Endothelial cell of umbilical vein (primary cell): ENCODE measurements at regions not wholly inside any gene's neighbourhood (a gene's known extent, or its start where the extent isn't known, plus 50 kb on each side); places are given as distances from the start of the nearest gene placed in this dataset.
A peak's percentile ranks its signal among the peaks of the same experiment; 100 is the strongest.

Experiments used
- BruUV-seq: library from RNA; stranded (reverse); fragments of 400-500 nt; replicated peaks from 2 replicates; lab custom pipeline; 2021; lab: Mats Ljungman, UMichigan
- CTCF ChIA-PET: fragments of 300-600, 350-600 bp; sonication (Branson Sonifier 250); formaldehyde crosslinking; loops from one replicate; lab custom pipeline; 2021; ENCODE audit warnings: antibody characterized with exemption, inconsistent platforms; lab: Charles Lee
- POLR2A ChIA-PET: fragments of 300-600, 350-600 bp; sonication (Branson Sonifier 250); formaldehyde crosslinking; loops from one replicate; lab custom pipeline; 2021; ENCODE audit warnings: antibody characterized with exemption, inconsistent platforms; lab: Charles Lee
- DNase-seq: peaks from one replicate; pipeline ENCODE4 v3.0.0-alpha.2; 2011; ENCODE audit warnings: low read depth, low spot score
- FAIRE-seq: peaks from 2 replicates; lab custom pipeline; 2011; peaks lifted over from hg19 to GRCh38; lab: Jason Lieb, UNC
- H2AFZ ChIP-seq: 2 replicates; pipeline ENCODE4 v1.6.0; 2012; ENCODE audit warnings: low read depth, low read length, control low read depth, inconsistent platforms
- H3K27ac ChIP-seq: 2 replicates; pipeline ENCODE4 v1.5.1; 2011; ENCODE audit warnings: low read depth, mild to moderate bottlenecking, control low read depth, low read length, moderate library complexity; ENCODE audit not compliant: insufficient read depth
- H3K27me3 ChIP-seq, 2 experiments: 2 replicates each; pipeline versions ENCODE4 v1.6.0 to v1.6.1; 2011; ENCODE audit warnings: low read length in 2 of 2, mixed read lengths in 1 of 2; ENCODE audit not compliant: control insufficient read depth in 2 of 2, insufficient read depth in 2 of 2
- H3K36me3 ChIP-seq, 2 experiments: 2 replicates in 1 of 2; 3 replicates in 1 of 2; pipeline ENCODE4 v1.5.1; 2011; ENCODE audit warnings: low read length in 2 of 2, mild to moderate bottlenecking in 1 of 2, moderate library complexity in 1 of 2; ENCODE audit not compliant: control insufficient read depth in 2 of 2, insufficient read depth in 2 of 2; ENCODE audit errors: extremely low read depth in 1 of 2
- H3K4me1 ChIP-seq: 3 replicates; pipeline ENCODE4 v1.5.1; 2011; ENCODE audit warnings: mild to moderate bottlenecking, low read length; ENCODE audit not compliant: control insufficient read depth, insufficient read depth; ENCODE audit errors: extremely low read depth
- H3K4me2 ChIP-seq: 2 replicates; pipeline ENCODE4 v1.6.1; 2011; ENCODE audit warnings: low read length, control low read depth, mixed read lengths; ENCODE audit not compliant: insufficient read depth
- H3K4me3 ChIP-seq, 3 experiments: fragments of 200-600 bp in 1 of 3; sonication (generic), shearing (Covaris generic) in 1 of 3; replicated peaks in 1 of 3; 2 replicates each; pipeline ENCODE4 v1.5.1; 2011 to 2016; ENCODE audit warnings: control low read depth in 3 of 3, low read length in 3 of 3, mild to moderate bottlenecking in 2 of 3, inconsistent platforms in 1 of 3, low read depth in 1 of 3, moderate library complexity in 1 of 3; ENCODE audit not compliant: insufficient read depth in 1 of 3
- H3K79me2 ChIP-seq: 2 replicates; pipeline ENCODE4 v1.6.0; 2012; ENCODE audit warnings: low read length, inconsistent platforms; ENCODE audit not compliant: control insufficient read depth, insufficient read depth
- H3K9ac ChIP-seq: replicated peaks from 2 replicates; pipeline ENCODE3; 2011; ENCODE audit warnings: low read length, control low read depth; ENCODE audit not compliant: insufficient read depth; ENCODE audit errors: extremely low read depth
- H3K9me1 ChIP-seq: replicated peaks from 3 replicates; pipeline ENCODE4 v1.6.0; 2011; ENCODE audit warnings: mild to moderate bottlenecking, low read length; ENCODE audit not compliant: control insufficient read depth, insufficient read depth; ENCODE audit errors: extremely low read depth
- H3K9me3 ChIP-seq: replicated peaks from 2 replicates; pipeline ENCODE4 v1.5.1; 2012; ENCODE audit warnings: low read length, inconsistent platforms; ENCODE audit not compliant: control insufficient read depth, insufficient read depth
- H4K20me1 ChIP-seq: replicated peaks from 2 replicates; pipeline ENCODE3; 2011; ENCODE audit warnings: mild to moderate bottlenecking, low read length; ENCODE audit not compliant: control insufficient read depth, insufficient read depth; ENCODE audit errors: extremely low read depth
- EZH2 ChIP-seq: IDR thresholded peaks from 2 replicates; pipeline ENCODE4 v1.6.1; 2012; ENCODE audit warnings: borderline replicate concordance, low read depth, mild to moderate bottlenecking, moderate library complexity, low read length, inconsistent platforms; ENCODE audit not compliant: severe bottlenecking
- FOS ChIP-seq: IDR thresholded peaks from 2 replicates; pipeline ENCODE4 v1.6.1; 2011; ENCODE audit warnings: mild to moderate bottlenecking, low read length, moderate library complexity, borderline replicate concordance; ENCODE audit not compliant: insufficient read depth
- GATA2 ChIP-seq: IDR thresholded peaks from 2 replicates; pipeline ENCODE4 v1.7.0; 2011; ENCODE audit warnings: low read depth, mild to moderate bottlenecking, moderate library complexity, mixed read lengths, low read length; ENCODE audit not compliant: insufficient read length, insufficient read depth
- JUN ChIP-seq: IDR thresholded peaks from 2 replicates; pipeline ENCODE4 v1.6.1; 2011; ENCODE audit warnings: borderline replicate concordance, low read depth; ENCODE audit not compliant: insufficient read length, insufficient read depth
- MYC ChIP-seq: IDR thresholded peaks from one replicate; pipeline ENCODE4 v1.6.1; 2011; ENCODE audit warnings: mild to moderate bottlenecking, low read depth, low read length
- POLR2A ChIP-seq: IDR thresholded peaks from 2 replicates; pipeline ENCODE4 v1.6.1; 2012; ENCODE audit warnings: low read depth, mild to moderate bottlenecking, control low read depth, low read length
- POLR2AphosphoS5 ChIP-seq: IDR thresholded peaks from 2 replicates; pipeline ENCODE4 v1.6.1; 2012; ENCODE audit warnings: low read depth, mild to moderate bottlenecking, control low read depth, low read length, moderate library complexity; ENCODE audit not compliant: insufficient read depth
- dilution Hi-C: fragments of 300-500 bp; cut with MboI; formaldehyde crosslinking; loops from one replicate; pipeline ENCODE4 v1.15.0; 2019; ENCODE audit warnings: low sequenced_read_pairs; ENCODE audit not compliant: extremely low pct_ligation_motif_present
- intact Hi-C: fragments of 100-400 bp; cut with micrococcal nuclease; formaldehyde crosslinking; loops from one replicate; pipeline ENCODE4 v1.10.0; 2022
- TF ChIP-seq, protein P1 (sequence below): IDR thresholded peaks from 2 replicates; pipeline ENCODE4 v1.6.1; 2011; ENCODE audit not compliant: insufficient read depth, insufficient read length
- TF ChIP-seq, protein P2 (sequence below), 2 donors: IDR thresholded peaks; 1 replicate in 1 of 2; 2 replicates in 1 of 2; pipeline ENCODE4 v1.5.1; 2011; ENCODE audit warnings: low read length in 2 of 2, mild to moderate bottlenecking in 2 of 2, moderate library complexity in 2 of 2, control low read depth in 1 of 2, inconsistent platforms in 1 of 2, low read depth in 1 of 2; ENCODE audit not compliant: insufficient read depth in 1 of 2; ENCODE audit errors: extremely low read depth in 1 of 2

DNA sequence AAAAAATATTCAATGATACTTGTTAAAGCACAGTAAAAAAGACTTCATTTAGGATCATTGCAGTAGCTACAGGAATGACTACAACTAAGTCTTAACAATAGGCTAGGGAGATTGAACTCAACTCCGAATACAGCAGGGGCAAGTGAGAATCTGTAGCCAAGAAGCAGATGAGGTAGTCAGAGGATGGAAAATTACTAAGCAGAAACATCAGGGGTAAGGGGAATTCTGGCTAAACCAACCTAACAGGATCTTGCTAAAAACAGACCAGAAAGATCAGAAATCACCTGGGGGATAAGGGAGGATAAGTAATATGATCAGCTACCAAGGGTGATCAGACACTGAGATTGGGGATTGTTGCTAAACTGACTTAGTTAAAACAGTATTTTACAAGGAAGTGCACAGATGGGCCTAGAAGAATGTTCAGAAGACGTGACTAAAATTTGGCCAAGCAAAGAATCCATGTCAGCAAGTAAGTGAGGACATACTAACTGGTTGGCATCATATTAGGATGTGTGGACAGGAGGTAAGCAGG, 217.5 kb downstream of the TENT5A start:
- Histone ChIP-seq H3K9me3 (no peaks in the 10 kb centered on the region), H3K27me3 (no peaks in the 10 kb centered on the region), H4K20me1 (no peaks in the 10 kb centered on the region), H3K9me1 (no peaks in the 10 kb centered on the region), H3K4me2 (no peak overlapping the region), H3K36me3 (no peaks in the 10 kb centered on the region), H3K4me1 (no peaks in the 10 kb centered on the region), H3K4me3 (no peak overlapping the region), H2AFZ (no peak overlapping the region), H3K27ac (no peak overlapping the region), H3K79me2 (no peaks in the 10 kb centered on the region), H3K9ac (no peak overlapping the region)
- POLR2A ChIA-PET, result no interaction called here
- no peak for TF ChIP-seq JUN
- no peak for TF ChIP-seq GATA2
- TF ChIP-seq, protein P1, sequence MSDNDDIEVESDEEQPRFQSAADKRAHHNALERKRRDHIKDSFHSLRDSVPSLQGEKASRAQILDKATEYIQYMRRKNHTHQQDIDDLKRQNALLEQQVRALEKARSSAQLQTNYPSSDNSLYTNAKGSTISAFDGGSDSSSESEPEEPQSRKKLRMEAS, result no peak
- dilution Hi-C loops, result no loop called here
- intact Hi-C loops, result no loop called here
- CTCF ChIA-PET, result no interaction called here
- no peak for FAIRE-seq
- no peak for DNase-seq
- no TSS peak for BruUV-seq

DNA sequence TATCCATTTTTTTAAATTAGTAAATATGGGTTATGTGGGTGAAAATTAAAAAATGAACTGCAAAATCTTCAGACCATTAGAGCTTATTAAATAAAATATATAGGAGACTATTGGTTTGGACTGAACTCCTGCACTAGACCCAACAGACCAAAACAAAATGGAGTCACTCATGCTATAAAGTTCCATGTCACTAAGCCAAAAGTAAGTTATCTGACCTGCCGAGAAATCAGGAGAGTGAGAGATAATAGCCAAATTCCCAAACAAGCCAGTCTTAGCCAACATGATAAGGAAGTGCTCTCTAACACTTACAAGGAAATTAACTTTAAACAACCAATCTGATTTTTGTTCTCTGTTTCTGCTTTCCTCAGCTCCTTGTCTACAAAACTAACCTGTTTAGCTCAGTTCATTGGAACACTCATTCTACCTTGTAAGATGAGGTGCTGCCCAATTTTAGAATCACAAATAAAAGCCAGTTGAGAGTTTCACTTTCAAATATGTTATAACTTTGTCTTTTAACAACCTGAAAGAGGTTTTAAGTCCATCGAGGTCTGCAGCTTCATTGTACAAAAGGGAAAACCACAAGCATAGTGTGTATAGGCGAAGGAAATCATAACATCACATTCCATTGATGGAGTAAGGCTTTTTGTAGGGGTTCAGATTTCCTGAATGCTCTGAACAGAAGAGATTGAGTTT, 220.5 kb downstream of the TENT5A start:
- ChIA-PET POLR2A (no interaction called here), CTCF (no interaction called here)
- dilution Hi-C loops (no loop called here), intact Hi-C loops (no loop called here)
- no peaks in the 10 kb centered on the region for H4K20me1 ChIP-seq
- H3K4me2 ChIP-seq, result no peak overlapping the region
- no peak overlapping the region for H2AFZ ChIP-seq
- no peak overlapping the region for H3K27ac ChIP-seq
- H3K27me3 ChIP-seq, result no peaks in the 10 kb centered on the region
- no peaks in the 10 kb centered on the region for H3K9me1 ChIP-seq
- no peak overlapping the region for H3K9ac ChIP-seq
- peak; percentile 8 for FAIRE-seq
- H3K9me3 ChIP-seq, result no peaks in the 10 kb centered on the region
- BruUV-seq, result no TSS peak
- H3K4me1 ChIP-seq, result no peaks in the 10 kb centered on the region
- H3K36me3 ChIP-seq, result no peaks in the 10 kb centered on the region
- H3K79me2 ChIP-seq, result no peaks in the 10 kb centered on the region
- TF ChIP-seq, protein P2, sequence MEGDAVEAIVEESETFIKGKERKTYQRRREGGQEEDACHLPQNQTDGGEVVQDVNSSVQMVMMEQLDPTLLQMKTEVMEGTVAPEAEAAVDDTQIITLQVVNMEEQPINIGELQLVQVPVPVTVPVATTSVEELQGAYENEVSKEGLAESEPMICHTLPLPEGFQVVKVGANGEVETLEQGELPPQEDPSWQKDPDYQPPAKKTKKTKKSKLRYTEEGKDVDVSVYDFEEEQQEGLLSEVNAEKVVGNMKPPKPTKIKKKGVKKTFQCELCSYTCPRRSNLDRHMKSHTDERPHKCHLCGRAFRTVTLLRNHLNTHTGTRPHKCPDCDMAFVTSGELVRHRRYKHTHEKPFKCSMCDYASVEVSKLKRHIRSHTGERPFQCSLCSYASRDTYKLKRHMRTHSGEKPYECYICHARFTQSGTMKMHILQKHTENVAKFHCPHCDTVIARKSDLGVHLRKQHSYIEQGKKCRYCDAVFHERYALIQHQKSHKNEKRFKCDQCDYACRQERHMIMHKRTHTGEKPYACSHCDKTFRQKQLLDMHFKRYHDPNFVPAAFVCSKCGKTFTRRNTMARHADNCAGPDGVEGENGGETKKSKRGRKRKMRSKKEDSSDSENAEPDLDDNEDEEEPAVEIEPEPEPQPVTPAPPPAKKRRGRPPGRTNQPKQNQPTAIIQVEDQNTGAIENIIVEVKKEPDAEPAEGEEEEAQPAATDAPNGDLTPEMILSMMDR (IDR thresholded peaks at IDR 0.05; ENCODE audit: extremely low read depth in 1 of 2, insufficient read depth in 1 of 2, low read depth in 1 of 2, low read length in 2 of 2), result no peak
- no peak for TF ChIP-seq POLR2AphosphoS5
- TF ChIP-seq JUN, result no peak
- TF ChIP-seq, protein P1, result no peak
- no peak for TF ChIP-seq POLR2A
- no peak for TF ChIP-seq GATA2
- no peak for TF ChIP-seq FOS
- no peak for TF ChIP-seq EZH2
- no peak for TF ChIP-seq MYC
- H3K4me3 ChIP-seq, result no peak overlapping the region
- no peak for DNase-seq
